SK-N-SH treated with all-trans-retinoic acid at 6 μM for 48 hours (cell line): ENCODE measurements at regions not wholly inside any gene's neighbourhood (a gene's known extent, or its start where the extent isn't known, plus 50 kb on each side); places are given as distances from the start of the nearest gene placed in this dataset.

Experiments
- ATAC-seq: fragments of 200-7000 bp; cut with Tn5 transposase; 3 replicates; pipeline ENCODE4 v1.9.1; 2020; ENCODE audit warnings: mild to moderate bottlenecking, moderate library complexity
- ARNTL ChIP-seq: fragments of 450-650 bp; formaldehyde crosslinking; IDR thresholded peaks from 2 replicates; pipeline ENCODE4 v1.5.0; 2020; ENCODE audit warnings: low read depth, mild to moderate bottlenecking, moderate library complexity, borderline replicate concordance
- BACH2 ChIP-seq: fragments of 250-450 bp; sonication (Bioruptor Pico); IDR thresholded peaks from 2 replicates; pipeline ENCODE4 v1.9.0; 2021; ENCODE audit warnings: mild to moderate bottlenecking, borderline replicate concordance
- CREB5 ChIP-seq: fragments of 250-450 bp; sonication (Bioruptor Pico); IDR thresholded peaks from 2 replicates; pipeline ENCODE4 v1.5.1; 2020; ENCODE audit warnings: low read depth, mild to moderate bottlenecking, moderate library complexity
- CSDC2 ChIP-seq: fragments of 250-450 bp; sonication (Bioruptor Pico); IDR thresholded peaks from 2 replicates; pipeline ENCODE4 v1.5.0; 2020; ENCODE audit warnings: mild to moderate bottlenecking, moderate library complexity
- CSRNP3 ChIP-seq: fragments of 250-450 bp; sonication (Bioruptor Pico); IDR thresholded peaks from 2 replicates; pipeline ENCODE4 v1.5.1; 2021; ENCODE audit warnings: mild to moderate bottlenecking, moderate library complexity
- ESRRG ChIP-seq: fragments of 250-450 bp; sonication (Bioruptor Pico); IDR thresholded peaks from 2 replicates; pipeline ENCODE4 v1.6.1; 2021; ENCODE audit warnings: mild to moderate bottlenecking
- GLIS3 ChIP-seq: fragments of 250-450 bp; sonication (Bioruptor Pico); IDR thresholded peaks from 2 replicates; pipeline ENCODE4 v1.5.0; 2020; ENCODE audit warnings: mild to moderate bottlenecking, moderate library complexity
- ISL1 ChIP-seq: fragments of 250-450 bp; sonication (Bioruptor Pico); IDR thresholded peaks from 2 replicates; pipeline ENCODE4 v2.1.2; 2022; ENCODE audit warnings: mild to moderate bottlenecking, moderate library complexity
- OSR1 ChIP-seq: fragments of 250-450 bp; sonication (Bioruptor Pico); IDR thresholded peaks from 2 replicates; pipeline ENCODE4 v1.8.0; 2022; ENCODE audit warnings: moderate library complexity, mild to moderate bottlenecking, inconsistent platforms
- PATZ1 ChIP-seq: fragments of 250-450 bp; sonication (Bioruptor Pico); IDR thresholded peaks from 2 replicates; pipeline ENCODE4 v1.8.0; 2020; ENCODE audit warnings: mild to moderate bottlenecking, moderate library complexity, borderline replicate concordance
- POU6F1 ChIP-seq: fragments of 250-450 bp; sonication (Bioruptor Pico); IDR thresholded peaks from 2 replicates; pipeline ENCODE4 v1.8.0; 2021; ENCODE audit warnings: low read depth, mild to moderate bottlenecking, moderate library complexity, borderline replicate concordance
- RARB ChIP-seq: fragments of 250-450 bp; sonication (Bioruptor Pico); IDR thresholded peaks from 2 replicates; pipeline ENCODE4 v1.8.0; 2021; ENCODE audit warnings: mild to moderate bottlenecking, moderate library complexity
- SNAI2 ChIP-seq: fragments of 250-450 bp; sonication (Bioruptor Pico); IDR thresholded peaks from 2 replicates; pipeline ENCODE4 v1.5.0; 2020; ENCODE audit warnings: mild to moderate bottlenecking, moderate library complexity
- TCF4 ChIP-seq: fragments of 250-450 bp; sonication (Bioruptor Pico); IDR thresholded peaks from 2 replicates; pipeline ENCODE4 v1.8.0; 2021; ENCODE audit warnings: mild to moderate bottlenecking, moderate library complexity, borderline replicate concordance
- TOX ChIP-seq: fragments of 250-450 bp; sonication (Bioruptor Pico); IDR thresholded peaks from 2 replicates; pipeline ENCODE4 v1.8.0; 2021; ENCODE audit warnings: mild to moderate bottlenecking, moderate library complexity, borderline replicate concordance
- TSHZ2 ChIP-seq: fragments of 250-450 bp; sonication (Bioruptor Pico); IDR thresholded peaks from 2 replicates; pipeline ENCODE4 v1.5.0; 2020; ENCODE audit warnings: mild to moderate bottlenecking, moderate library complexity
- ZC3H10 ChIP-seq: fragments of 250-450 bp; sonication (Bioruptor Pico); IDR thresholded peaks from 2 replicates; pipeline ENCODE4 v1.5.1; 2021; ENCODE audit warnings: mild to moderate bottlenecking, moderate library complexity
- ZFP3 ChIP-seq: fragments of 250-450 bp; sonication (Bioruptor Pico); IDR thresholded peaks from 2 replicates; pipeline ENCODE4 v1.5.0; 2020; ENCODE audit warnings: mild to moderate bottlenecking, moderate library complexity
- ZFP30 ChIP-seq: fragments of 450-650 bp; formaldehyde crosslinking; IDR thresholded peaks from 2 replicates; pipeline ENCODE4 v1.5.0; 2022; ENCODE audit warnings: mild to moderate bottlenecking, moderate library complexity
- ZNF565 ChIP-seq: fragments of 450-650 bp; formaldehyde crosslinking; conservative IDR thresholded peaks from 2 replicates; pipeline ENCODE4 v1.5.0; 2020; ENCODE audit warnings: low read depth, mild to moderate bottlenecking, moderate library complexity
- ZNF70 ChIP-seq: fragments of 450-650 bp; formaldehyde crosslinking; IDR thresholded peaks from 2 replicates; pipeline ENCODE4 v1.5.0; 2020; ENCODE audit warnings: mild to moderate bottlenecking, moderate library complexity

GRCh38 chr16:72646615-72647014 is 401.3 kb downstream of the ZFHX3 start (continued):
- no peak for TF ChIP-seq TCF4

- TF ChIP-seq ZC3H10 (no peak), ISL1 (CRISPR knock-in tag) (no peak), CSDC2 (CRISPR knock-in tag) (no peak), ZFP3 (no peak), ESRRG (CRISPR knock-in tag) (no peak), BACH2 (CRISPR knock-in tag) (no peak), ZNF565 (CRISPR knock-in tag) (no peak), TCF4 (no peak), POU6F1 (CRISPR knock-in tag) (no peak), CSRNP3 (CRISPR knock-in tag) (no peak), RARB (CRISPR knock-in tag) (no peak), OSR1 (CRISPR knock-in tag) (no peak), ARNTL (CRISPR knock-in tag) (no peak), GLIS3 (CRISPR knock-in tag) (no peak), ZNF70 (no peak), ZFP30 (CRISPR knock-in tag) (no peak), PATZ1 (CRISPR knock-in tag) (no peak), SNAI2 (CRISPR knock-in tag) (no peak), CREB5 (CRISPR knock-in tag) (no peak)
- TF ChIP-seq, all 23 proteins: peak for 0
- no peak for ATAC-seq
Measured at GRCh38 chr16:72645538-72645937, 402.4 kb downstream of the ZFHX3 start.

- no peak for ATAC-seq
- no peak for TF ChIP-seq SNAI2 (CRISPR knock-in tag)
- no peak for TF ChIP-seq ZC3H10
- no peak for TF ChIP-seq TOX
- no peak for TF ChIP-seq CREB5 (CRISPR knock-in tag)
- TF ChIP-seq POU6F1 (CRISPR knock-in tag): no peak
- TF ChIP-seq BACH2 (CRISPR knock-in tag): no peak
- TF ChIP-seq GLIS3 (CRISPR knock-in tag): no peak
- TF ChIP-seq ESRRG (CRISPR knock-in tag): no peak
- TF ChIP-seq ZFP3: no peak
- TF ChIP-seq ISL1 (CRISPR knock-in tag): no peak
- no peak for TF ChIP-seq TSHZ2 (CRISPR knock-in tag)
- TF ChIP-seq ZNF565 (CRISPR knock-in tag): no peak
- no peak for TF ChIP-seq ARNTL (CRISPR knock-in tag)
- no peak for TF ChIP-seq RARB (CRISPR knock-in tag)
- TF ChIP-seq ZNF70: no peak
- no peak for TF ChIP-seq CSRNP3 (CRISPR knock-in tag)
- no peak for TF ChIP-seq PATZ1 (CRISPR knock-in tag)
- no peak for TF ChIP-seq OSR1 (CRISPR knock-in tag)
Measured at GRCh38 chr16:72644911-72645310, 403.0 kb downstream of the ZFHX3 start.
